Neural cell (in vitro differentiated cells): ENCODE measurements at regions not wholly inside any gene's neighbourhood (a gene's known extent, or its start where the extent isn't known, plus 50 kb on each side); places are given as distances from the start of the nearest gene placed in this dataset.
A peak's percentile ranks its signal among the peaks of the same experiment; 100 is the strongest.

ENCODE experiments used
- H2AFZ ChIP-seq: fragments of 200-600, 300-800 bp; sonication (generic), shearing (Covaris generic); 2 replicates; pipeline ENCODE4 v1.6.0; 2014; ENCODE audit warnings: low read depth, mild to moderate bottlenecking, antibody characterized with exemption, low read length, moderate library complexity
- H3F3A ChIP-seq: fragments of 200-600 bp; shearing (Covaris generic); 2 replicates; pipeline ENCODE4 v1.6.1; 2016; ENCODE audit warnings: mild to moderate bottlenecking, moderate library complexity, mixed read lengths, antibody characterized with exemption, low read length; ENCODE audit not compliant: insufficient read depth, poor library complexity, severe bottlenecking
- H3K27ac ChIP-seq: fragments of 200-600, 300-800 bp; sonication (generic), shearing (Covaris generic); 2 replicates; pipeline ENCODE4 v1.5.1; 2014; ENCODE audit warnings: mild to moderate bottlenecking, low read length, moderate library complexity
- H3K27me3 ChIP-seq: fragments of 300-800, 200-600 bp; sonication (generic), shearing (Covaris generic); 2 replicates; pipeline ENCODE4 v1.6.0; 2014; ENCODE audit warnings: mild to moderate bottlenecking, low read depth, low read length, moderate library complexity; ENCODE audit not compliant: insufficient read depth
- H3K36me3 ChIP-seq: fragments of 300-800, 200-600 bp; sonication (generic), shearing (Covaris generic); 2 replicates; pipeline ENCODE4 v1.5.1; 2014; ENCODE audit warnings: mild to moderate bottlenecking, antibody characterized with exemption, low read length, moderate library complexity; ENCODE audit not compliant: insufficient read depth
- H3K4me2 ChIP-seq: fragments of 300-800, 200-600 bp; sonication (generic), shearing (Covaris generic); 2 replicates; pipeline ENCODE4 v1.6.0; 2014; ENCODE audit warnings: mild to moderate bottlenecking, low read length
- H3K4me3 ChIP-seq: fragments of 300-800, 200-600 bp; sonication (generic), shearing (Covaris generic); 2 replicates; pipeline ENCODE4 v1.5.1; 2014; ENCODE audit warnings: mild to moderate bottlenecking, low read length, moderate library complexity
- H3K79me2 ChIP-seq: fragments of 200-600 bp; shearing (Covaris generic); replicated peaks from 2 replicates; pipeline ENCODE4 v1.6.0; 2014; ENCODE audit warnings: mild to moderate bottlenecking, low read length, moderate library complexity; ENCODE audit not compliant: insufficient read depth
- H3K9ac ChIP-seq: fragments of 300-800, 200-600 bp; sonication (generic), shearing (Covaris generic); 2 replicates; pipeline ENCODE4 v1.6.1; 2016; ENCODE audit warnings: mild to moderate bottlenecking, low read length, mixed read lengths
- H3K9me2 ChIP-seq: fragments of 200-600 bp; shearing (Covaris generic); 2 replicates; pipeline ENCODE4 v1.6.1; 2016; ENCODE audit warnings: mild to moderate bottlenecking, low read length, mixed read lengths; ENCODE audit not compliant: insufficient read depth
- H3K9me3 ChIP-seq: fragments of 200-600, 300-800 bp; sonication (generic), shearing (Covaris generic); 2 replicates; pipeline ENCODE4 v1.6.1; 2016; ENCODE audit warnings: mild to moderate bottlenecking, mixed run types, low read length, moderate library complexity, mixed read lengths
- H4K20me1 ChIP-seq: fragments of 200-600 bp; shearing (Covaris generic); 2 replicates; pipeline ENCODE4 v1.6.1; 2016; ENCODE audit warnings: mild to moderate bottlenecking, mixed run types; ENCODE audit not compliant: insufficient read depth
- EP300 ChIP-seq: fragments of 450-650 bp; conservative IDR thresholded peaks from 2 replicates; pipeline ENCODE4 v1.6.1; 2014; ENCODE audit warnings: antibody characterized with exemption, mild to moderate bottlenecking, moderate library complexity; ENCODE audit not compliant: poor library complexity, severe bottlenecking
- EZH2 ChIP-seq: fragments of 200-600, 300-800 bp; shearing (Covaris generic), sonication (generic); IDR thresholded peaks from 2 replicates; pipeline ENCODE4 v1.6.1; 2014; ENCODE audit warnings: antibody characterized with exemption, low read length, borderline replicate concordance, mild to moderate bottlenecking; ENCODE audit not compliant: insufficient read depth, poor library complexity, severe bottlenecking
- MXI1 ChIP-seq: fragments of 450-650 bp; conservative IDR thresholded peaks from 2 replicates; pipeline ENCODE4 v1.6.1; 2014; ENCODE audit warnings: antibody characterized with exemption, mild to moderate bottlenecking; ENCODE audit not compliant: poor library complexity, severe bottlenecking
- RAD21 ChIP-seq: fragments of 450-650 bp; conservative IDR thresholded peaks from 2 replicates; pipeline ENCODE4 v1.6.1; 2014; ENCODE audit warnings: antibody characterized with exemption, mild to moderate bottlenecking, moderate library complexity
- REST ChIP-seq: IDR thresholded peaks from 2 replicates; pipeline ENCODE4 v1.6.1; 2012; ENCODE audit warnings: borderline replicate concordance
- SMC3 ChIP-seq: fragments of 450-650 bp; conservative IDR thresholded peaks from 2 replicates; pipeline ENCODE4 v1.6.1; 2014; ENCODE audit warnings: antibody characterized with exemption, mild to moderate bottlenecking, moderate library complexity; ENCODE audit not compliant: poor library complexity
- TAF1 ChIP-seq: IDR thresholded peaks from 2 replicates; pipeline ENCODE4 v1.6.1; 2012; ENCODE audit warnings: low read depth
- TF ChIP-seq, protein P1 (sequence below): fragments of 450-650 bp; IDR thresholded peaks from 2 replicates; pipeline ENCODE4 v1.5.1; 2014; ENCODE audit warnings: antibody characterized with exemption, mild to moderate bottlenecking, moderate library complexity; ENCODE audit not compliant: poor library complexity, severe bottlenecking

- TF ChIP-seq RAD21 (peak; percentile 52), REST (no peak), SMC3 (peak; percentile 52)
- TF ChIP-seq, protein P1, sequence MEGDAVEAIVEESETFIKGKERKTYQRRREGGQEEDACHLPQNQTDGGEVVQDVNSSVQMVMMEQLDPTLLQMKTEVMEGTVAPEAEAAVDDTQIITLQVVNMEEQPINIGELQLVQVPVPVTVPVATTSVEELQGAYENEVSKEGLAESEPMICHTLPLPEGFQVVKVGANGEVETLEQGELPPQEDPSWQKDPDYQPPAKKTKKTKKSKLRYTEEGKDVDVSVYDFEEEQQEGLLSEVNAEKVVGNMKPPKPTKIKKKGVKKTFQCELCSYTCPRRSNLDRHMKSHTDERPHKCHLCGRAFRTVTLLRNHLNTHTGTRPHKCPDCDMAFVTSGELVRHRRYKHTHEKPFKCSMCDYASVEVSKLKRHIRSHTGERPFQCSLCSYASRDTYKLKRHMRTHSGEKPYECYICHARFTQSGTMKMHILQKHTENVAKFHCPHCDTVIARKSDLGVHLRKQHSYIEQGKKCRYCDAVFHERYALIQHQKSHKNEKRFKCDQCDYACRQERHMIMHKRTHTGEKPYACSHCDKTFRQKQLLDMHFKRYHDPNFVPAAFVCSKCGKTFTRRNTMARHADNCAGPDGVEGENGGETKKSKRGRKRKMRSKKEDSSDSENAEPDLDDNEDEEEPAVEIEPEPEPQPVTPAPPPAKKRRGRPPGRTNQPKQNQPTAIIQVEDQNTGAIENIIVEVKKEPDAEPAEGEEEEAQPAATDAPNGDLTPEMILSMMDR: no peak
- H3K4me3 ChIP-seq: no peak overlapping the region
- no peaks in the 10 kb centered on the region for H3K9me2 ChIP-seq
- H3K27me3 ChIP-seq: no peaks in the 10 kb centered on the region
- H3K4me2 ChIP-seq: no peak overlapping the region
- H3K9ac ChIP-seq: no peak overlapping the region
- no peaks in the 10 kb centered on the region for H3K9me3 ChIP-seq
- H3K27ac ChIP-seq: no peak overlapping the region
- no peaks in the 10 kb centered on the region for H3K79me2 ChIP-seq
- no peaks in the 10 kb centered on the region for H3F3A ChIP-seq
- H4K20me1 ChIP-seq: no peaks in the 10 kb centered on the region
- no peaks in the 10 kb centered on the region for H3K36me3 ChIP-seq
- H2AFZ ChIP-seq: no peak overlapping the region
Observed at GRCh38 chr18:45355944-45356520, 259.2 kb upstream of the SLC14A2 start.

GRCh38 chr18:45357686-45358470 lies 257.4 kb upstream of the SLC14A2 start:
- Histone ChIP-seq H3K36me3 (no peaks in the 10 kb centered on the region), H2AFZ (no peak overlapping the region), H4K20me1 (no peaks in the 10 kb centered on the region), H3K4me2 (no peak overlapping the region), H3K9me2 (no peaks in the 10 kb centered on the region), H3K9ac (no peak overlapping the region), H3K4me3 (no peak overlapping the region), H3K79me2 (no peaks in the 10 kb centered on the region), H3K9me3 (no peaks in the 10 kb centered on the region), H3K27ac (no peak overlapping the region), H3F3A (no peaks in the 10 kb centered on the region), H3K27me3 (no peaks in the 10 kb centered on the region)
- TF ChIP-seq TAF1: no peak

DNA sequence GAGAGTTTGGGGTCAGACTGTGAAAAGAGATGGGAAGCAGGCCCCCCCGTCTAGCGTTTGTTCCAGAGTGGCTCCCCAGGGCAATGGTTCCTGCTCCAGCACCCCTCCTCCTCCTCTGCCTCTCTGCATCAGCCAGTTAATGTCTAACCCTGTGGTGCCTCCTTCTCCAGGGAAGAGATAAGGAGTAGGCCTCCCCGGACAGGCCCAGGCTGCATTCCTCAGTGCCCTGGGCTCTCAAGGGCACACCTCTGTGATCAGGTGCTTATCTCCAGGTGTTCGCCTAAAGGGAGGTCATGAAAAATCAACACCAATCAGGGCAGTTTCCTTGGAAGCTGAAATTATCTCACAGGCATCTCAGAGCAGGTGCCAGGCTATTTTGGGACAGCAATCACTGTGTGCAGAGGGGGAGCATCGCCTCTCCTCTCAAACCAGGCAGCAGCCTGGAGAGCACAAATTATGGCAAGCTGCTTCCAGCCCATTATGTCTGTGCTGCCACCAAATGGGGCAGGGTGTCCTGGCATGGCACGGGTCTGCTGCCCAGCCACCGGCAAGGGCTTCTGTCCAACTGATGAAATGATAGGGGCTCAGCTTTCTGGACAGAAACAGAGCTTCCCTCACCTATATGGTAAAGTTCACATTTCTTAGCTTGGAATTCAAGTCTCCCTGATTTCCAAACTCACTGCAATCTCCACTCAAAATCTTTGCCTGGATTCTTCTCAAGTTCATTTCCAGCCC lies 255.8 kb upstream of the SLC14A2 start:
- H3K9ac ChIP-seq: no peak overlapping the region
- no peak overlapping the region for H3K4me3 ChIP-seq
- no peaks in the 10 kb centered on the region for H4K20me1 ChIP-seq
- no peaks in the 10 kb centered on the region for H3K27me3 ChIP-seq
- H2AFZ ChIP-seq: no peak overlapping the region
- H3K79me2 ChIP-seq: no peaks in the 10 kb centered on the region
- H3K27ac ChIP-seq: no peak overlapping the region
- no peaks in the 10 kb centered on the region for H3F3A ChIP-seq
- no peaks in the 10 kb centered on the region for H3K9me2 ChIP-seq
- H3K9me3 ChIP-seq: no peaks in the 10 kb centered on the region
- no peaks in the 10 kb centered on the region for H3K36me3 ChIP-seq
- H3K4me2 ChIP-seq: no peak overlapping the region
- no peak for TF ChIP-seq MXI1
- TF ChIP-seq SMC3: no peak
- no peak for TF ChIP-seq EZH2
- TF ChIP-seq, protein P1: no peak
- no peak for TF ChIP-seq TAF1
- no peak for TF ChIP-seq RAD21
- no peak for TF ChIP-seq REST
- no peak for TF ChIP-seq EP300
